DND-41 (cell line): ENCODE measurements at regions not wholly inside any gene's neighbourhood (a gene's known extent, or its start where the extent isn't known, plus 50 kb on each side); places are given as distances from the start of the nearest gene placed in this dataset.

Experiments used
- EZH2 ChIP-seq: IDR thresholded peaks from 3 replicates; pipeline ENCODE4 v1.6.1; 2012; ENCODE audit warnings: borderline replicate concordance, low read depth, mild to moderate bottlenecking, moderate library complexity, low read length, inconsistent platforms; ENCODE audit not compliant: severe bottlenecking
- TF ChIP-seq, protein P1 (sequence below): IDR thresholded peaks from 2 replicates; pipeline ENCODE4 v1.5.1; 2012; ENCODE audit warnings: borderline replicate concordance, low read length, moderate library complexity, mild to moderate bottlenecking; ENCODE audit not compliant: poor library complexity, severe bottlenecking; ENCODE audit errors: extremely low read depth

DNA sequence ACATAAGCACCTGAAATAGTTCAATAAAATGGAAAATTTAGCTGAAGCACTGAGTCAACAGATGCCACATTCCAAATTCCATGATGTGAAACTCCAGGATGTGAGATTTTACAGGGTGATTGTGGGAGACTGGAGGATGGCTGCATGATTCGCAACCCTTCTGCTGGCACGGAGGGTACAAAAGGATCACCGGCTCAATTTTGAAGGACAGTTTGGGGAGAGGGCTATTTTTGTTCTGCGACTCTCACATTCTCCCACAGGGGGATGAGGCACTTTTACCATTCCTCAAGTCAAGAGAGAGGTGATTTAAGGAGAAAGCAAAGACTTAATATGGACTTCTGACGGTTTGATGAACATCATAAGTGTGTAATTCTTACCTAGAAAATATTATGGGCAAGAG lies 138.1 kb upstream of the CWC22 start:
- no peak for TF ChIP-seq EZH2
- TF ChIP-seq, protein P1, sequence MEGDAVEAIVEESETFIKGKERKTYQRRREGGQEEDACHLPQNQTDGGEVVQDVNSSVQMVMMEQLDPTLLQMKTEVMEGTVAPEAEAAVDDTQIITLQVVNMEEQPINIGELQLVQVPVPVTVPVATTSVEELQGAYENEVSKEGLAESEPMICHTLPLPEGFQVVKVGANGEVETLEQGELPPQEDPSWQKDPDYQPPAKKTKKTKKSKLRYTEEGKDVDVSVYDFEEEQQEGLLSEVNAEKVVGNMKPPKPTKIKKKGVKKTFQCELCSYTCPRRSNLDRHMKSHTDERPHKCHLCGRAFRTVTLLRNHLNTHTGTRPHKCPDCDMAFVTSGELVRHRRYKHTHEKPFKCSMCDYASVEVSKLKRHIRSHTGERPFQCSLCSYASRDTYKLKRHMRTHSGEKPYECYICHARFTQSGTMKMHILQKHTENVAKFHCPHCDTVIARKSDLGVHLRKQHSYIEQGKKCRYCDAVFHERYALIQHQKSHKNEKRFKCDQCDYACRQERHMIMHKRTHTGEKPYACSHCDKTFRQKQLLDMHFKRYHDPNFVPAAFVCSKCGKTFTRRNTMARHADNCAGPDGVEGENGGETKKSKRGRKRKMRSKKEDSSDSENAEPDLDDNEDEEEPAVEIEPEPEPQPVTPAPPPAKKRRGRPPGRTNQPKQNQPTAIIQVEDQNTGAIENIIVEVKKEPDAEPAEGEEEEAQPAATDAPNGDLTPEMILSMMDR, result no peak
